ENCODE measurements at regions not wholly inside any gene's neighbourhood (a gene's known extent, or its start where the extent isn't known, plus 50 kb on each side); places are given as distances from the start of the nearest gene placed in this dataset.

DNA sequence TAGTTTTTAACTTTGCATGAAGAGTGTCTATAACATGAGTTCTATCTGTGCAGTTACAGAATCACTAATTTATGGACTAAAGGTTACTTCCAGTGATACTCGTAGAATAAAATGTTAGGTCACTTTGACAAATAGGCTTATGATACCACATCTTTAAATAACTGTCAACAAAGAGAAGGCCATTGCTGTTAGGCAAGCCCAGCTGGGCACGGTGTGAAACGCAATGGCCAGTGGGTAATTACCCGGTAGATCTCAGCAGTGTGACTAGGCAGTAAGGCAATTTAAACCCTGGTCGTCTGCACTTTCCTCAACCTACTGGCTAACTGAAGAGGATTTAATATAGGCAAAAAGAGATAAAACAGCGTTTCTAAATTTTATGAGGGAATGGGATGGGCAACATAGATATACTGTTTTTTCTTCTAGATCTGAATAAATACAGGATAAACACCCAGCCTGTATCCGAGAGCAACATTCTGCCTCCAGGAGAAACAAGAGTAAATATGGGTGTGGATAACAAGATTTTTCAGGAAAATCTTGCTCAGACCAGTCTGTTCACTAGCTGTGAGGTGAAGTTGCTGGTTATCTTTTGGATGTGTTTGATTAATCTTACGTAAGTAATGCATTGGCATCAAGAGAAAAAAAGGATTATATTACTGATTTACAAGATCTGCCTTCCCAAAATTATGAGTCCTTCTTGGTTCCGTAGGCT, 631.3 kb downstream of the EFNB2 start:
- TF ChIP-seq CTCF (IDR thresholded peaks at IDR 0.05; ENCODE audit: poor library complexity) = no peak
- no peak for TF ChIP-seq EZH2 (IDR thresholded peaks at IDR 0.05; ENCODE audit: borderline replicate concordance)

All from hepatocyte (in vitro differentiated cells).